ENCODE measurements at regions not wholly inside any gene's neighbourhood (a gene's known extent, or its start where the extent isn't known, plus 50 kb on each side); places are given as distances from the start of the nearest gene placed in this dataset.

GRCh38 chr6:134663800-134664535 is 285.9 kb downstream of the ALDH8A1 start:
- TF ChIP-seq CTCF (IDR thresholded peaks at IDR 0.05) (no peak), POLR2A (IDR thresholded peaks at IDR 0.05) (no peak)

All from heart left ventricle (tissue), 13 donors.